K562 (cell line): ENCODE measurements at regions not wholly inside any gene's neighbourhood (a gene's known extent, or its start where the extent isn't known, plus 50 kb on each side); places are given as distances from the start of the nearest gene placed in this dataset.

Experiments used
- ATAC-seq: fragments of 200-7000 bp; cut with Tn5 transposase; 3 replicates; pipeline ENCODE4 v1.9.1; 2020; ENCODE audit warnings: moderate library complexity
- BruUV-seq: library from RNA; stranded (reverse); fragments of 400-500 nt; replicated peaks from 2 replicates; lab custom pipeline; 2021; lab: Mats Ljungman, UMichigan
- CTCF ChIA-PET: fragments of 300-600 bp; formaldehyde crosslinking; extraction: SDS; loops from one replicate; lab custom pipeline; 2021; ENCODE audit warnings: low intra/inter-chr PET ratio; lab: Yijun Ruan, JAX
- POLR2A ChIA-PET: fragments of 300-600, 350-650 bp; sonication (Branson Sonifier 250); formaldehyde crosslinking; extraction: SDS; loops from one replicate; lab custom pipeline; 2021; ENCODE audit warnings: antibody characterized with exemption, inconsistent platforms; lab: Yijun Ruan, JAX
- DNase-seq, 4 experiments: peaks; one replicate each; pipeline versions ENCODE4 v3.0.0 to v3.0.0-alpha.2; 2011 to 2018; ENCODE audit warnings: low spot score in 3 of 4, mixed read lengths in 3 of 4; ENCODE audit errors: extremely low read depth in 1 of 4
- FAIRE-seq: peaks from 2 replicates; lab custom pipeline; 2011; peaks lifted over from hg19 to GRCh38; lab: Jason Lieb, UNC
- H2AFZ ChIP-seq: 2 replicates; pipeline ENCODE4 v1.6.0; 2011; ENCODE audit warnings: low read depth, low read length, control low read depth, inconsistent platforms
- H3K27ac ChIP-seq: fragments of 200-600 bp; 3 replicates; pipeline ENCODE4 v1.8.0; 2011; ENCODE audit warnings: low read depth, mild to moderate bottlenecking, control low read depth, inconsistent platforms, low read length, moderate library complexity, mixed read lengths; ENCODE audit errors: extremely low read depth
- H3K27me3 ChIP-seq, 2 experiments: fragments of 300-600 bp in 1 of 2; 2 replicates in 1 of 2; 3 replicates in 1 of 2; pipeline versions ENCODE4 v1.6.0 to v1.8.0; 2011; ENCODE audit warnings: inconsistent platforms in 2 of 2, low read length in 2 of 2, mild to moderate bottlenecking in 1 of 2, mixed read lengths in 1 of 2, moderate library complexity in 1 of 2; ENCODE audit not compliant: control insufficient read depth in 2 of 2, insufficient read depth in 2 of 2
- H3K36me3 ChIP-seq: fragments of 300-600 bp; 3 replicates; pipeline ENCODE4 v1.8.0; 2011; ENCODE audit warnings: mild to moderate bottlenecking, low read length, inconsistent platforms; ENCODE audit not compliant: control insufficient read depth, insufficient read depth
- H3K4me1 ChIP-seq, 2 experiments: fragments of 200-600 bp in 1 of 2; replicated peaks in 1 of 2; 2 replicates in 1 of 2; 3 replicates in 1 of 2; pipeline versions ENCODE4 v1.5.1 to v1.8.0; 2011; ENCODE audit warnings: inconsistent platforms in 2 of 2, low read length in 2 of 2, mild to moderate bottlenecking in 1 of 2, mixed read lengths in 1 of 2, moderate library complexity in 1 of 2; ENCODE audit not compliant: control insufficient read depth in 2 of 2, insufficient read depth in 2 of 2
- H3K4me2 ChIP-seq: 2 replicates; pipeline ENCODE4 v1.6.1; 2011; ENCODE audit warnings: low read length, control low read depth, inconsistent platforms, mixed read lengths; ENCODE audit not compliant: insufficient read depth
- H3K4me3 ChIP-seq: fragments of 200-600 bp; sonication (generic), shearing (Covaris generic); 2 replicates; pipeline ENCODE4 v1.5.1; 2016; ENCODE audit warnings: control low read depth, inconsistent platforms
- H3K79me2 ChIP-seq: fragments of 200-600 bp; 3 replicates; pipeline ENCODE4 v1.8.0; 2011; ENCODE audit warnings: low read length, inconsistent platforms; ENCODE audit not compliant: control insufficient read depth, insufficient read depth
- H3K9ac ChIP-seq, 2 experiments: 2 replicates each; pipeline versions ENCODE4 v1.6.0 to v1.6.1; 2011; ENCODE audit warnings: low read depth in 2 of 2, low read length in 2 of 2, control low read depth in 1 of 2, inconsistent platforms in 1 of 2, mild to moderate bottlenecking in 1 of 2, mixed read lengths in 1 of 2; ENCODE audit not compliant: insufficient read depth in 1 of 2
- H3K9me1 ChIP-seq: one replicate; pipeline ENCODE4 v1.6.0; 2011; ENCODE audit warnings: inconsistent platforms, mild to moderate bottlenecking, low read length, moderate library complexity; ENCODE audit not compliant: control insufficient read depth, insufficient read depth
- H3K9me3 ChIP-seq: replicated peaks from 2 replicates; pipeline ENCODE4 v1.5.1; 2011; ENCODE audit warnings: low read depth, low read length, inconsistent platforms; ENCODE audit not compliant: control insufficient read depth, insufficient read depth
- H4K20me1 ChIP-seq: replicated peaks from 2 replicates; pipeline ENCODE4 v1.6.1; 2011; ENCODE audit warnings: low read length, inconsistent platforms, mixed read lengths; ENCODE audit not compliant: control insufficient read depth, insufficient read depth
- ATF2 ChIP-seq: sonication (generic); formaldehyde crosslinking; IDR thresholded peaks from 2 replicates; pipeline ENCODE4 v1.8.1; 2022; ENCODE audit warnings: missing genetic modification reagents
- GATA2 ChIP-seq: sonication (generic); formaldehyde crosslinking; IDR thresholded peaks from 2 replicates; pipeline ENCODE4 v1.4.0; 2020; ENCODE audit warnings: mild to moderate bottlenecking, missing genetic modification reagents
- MAFF ChIP-seq: IDR thresholded peaks from 2 replicates; pipeline ENCODE4 v1.6.1; 2012; ENCODE audit warnings: low read length, improper control_type of control experiment
- MAFK ChIP-seq: IDR thresholded peaks from 2 replicates; pipeline ENCODE4 v1.6.1; 2011; ENCODE audit warnings: low read length, improper control_type of control experiment
- NCOA2 ChIP-seq, 2 experiments: fragments of 450-650 bp; IDR thresholded peaks; 2 replicates each; pipeline ENCODE4 v1.6.1; 2018; ENCODE audit warnings: mild to moderate bottlenecking in 2 of 2, moderate library complexity in 1 of 2; ENCODE audit not compliant: partially characterized antibody in 2 of 2
- OTX1 ChIP-seq: fragments of 450-650 bp; formaldehyde crosslinking; IDR thresholded peaks from 2 replicates; pipeline ENCODE4 v1.4.0; 2022; ENCODE audit warnings: mild to moderate bottlenecking
- SAFB2 ChIP-seq: fragments of 200-400 bp; formaldehyde crosslinking; IDR thresholded peaks from 2 replicates; pipeline ENCODE4 v1.6.1; 2018; ENCODE audit warnings: borderline replicate concordance, low read length, low read depth, moderate library complexity; ENCODE audit not compliant: severe bottlenecking
- SRSF9 ChIP-seq: fragments of 200-400 bp; formaldehyde crosslinking; IDR thresholded peaks from 2 replicates; pipeline ENCODE4 v1.6.1; 2017; ENCODE audit warnings: low read depth, low read length, borderline replicate concordance
- ZBED1 ChIP-seq: IDR thresholded peaks from 2 replicates; pipeline ENCODE4 v1.6.1; 2014
- ZFP1 ChIP-seq: fragments of 450-650 bp; formaldehyde crosslinking; IDR thresholded peaks from 2 replicates; pipeline ENCODE4 v1.4.0; 2020; ENCODE audit warnings: mild to moderate bottlenecking, mixed read lengths
- ZNF717 ChIP-seq: fragments of 250-450 bp; sonication (Bioruptor Pico); IDR thresholded peaks from 2 replicates; pipeline ENCODE4 v1.5.0; 2021
- WGBS: fragments of 100-300 bp; shearing (Covaris generic); methylation state at CpG from one replicate; pipeline ENCODE4 v1.1.6; 2016; ENCODE audit warnings: low coverage, mixed read lengths; ENCODE audit not compliant: insufficient coverage; ENCODE audit errors: missing lambda C conversion rate; 5-methylcytosine and 5-hydroxymethylcytosine counted together
- in situ Hi-C: fragments of 300-500 bp; cut with MboI; formaldehyde crosslinking; loops from 4 replicates; pipeline ENCODE4 v1.15.0; 2018; ENCODE audit warnings: inconsistent platforms, mixed read lengths
- intact Hi-C: fragments of 100-400 bp; cut with micrococcal nuclease; formaldehyde crosslinking; loops from 2 replicates; pipeline ENCODE4 v1.14.2; 2022
- TF ChIP-seq, protein P1 (sequence below): fragments of 450-650 bp; IDR thresholded peaks from 2 replicates; pipeline ENCODE4 v1.6.1; 2016; ENCODE audit warnings: missing biosample characterization, missing genetic modification characterization
- TF ChIP-seq, protein P2 (sequence below): fragments of 250-450 bp; sonication (Bioruptor Pico); IDR thresholded peaks from 2 replicates; pipeline ENCODE4 v1.5.0; 2021

GRCh38 chr20:56839222-56839621, 210.1 kb downstream of the TFAP2C start:
- ChIA-PET CTCF (no interaction called here), POLR2A (no interaction called here)
- Histone ChIP-seq H3K79me2 (no peaks in the 10 kb centered on the region), H3K9me1 (no peaks in the 10 kb centered on the region), H3K4me1 (no peaks in the 10 kb centered on the region), H3K36me3 (no peaks in the 10 kb centered on the region), H3K4me3 (no peak overlapping the region), H4K20me1 (no peaks in the 10 kb centered on the region), H3K9me3 (no peaks in the 10 kb centered on the region), H3K27me3 (no peaks in the 10 kb centered on the region; a peak in 1 of 5 replicates), H3K4me2 (no peak overlapping the region), H3K27ac (no peak overlapping the region), H2AFZ (no peak overlapping the region), H3K9ac (no peak overlapping the region)
- WGBS = 6% methylated on average over 2 of the region's 2 CpGs
- no peak for ATAC-seq
- BruUV-seq = no TSS peak
- DNase-seq = no peak
- intact Hi-C loops = no loop called here
- no peak for FAIRE-seq
- TF ChIP-seq MAFK (no peak), ATF2 (no peak), OTX1 (CRISPR knock-in tag) (0 out of 2 replicates have a peak, but pooled peaks have one; percentile 41), SRSF9 (no peak)
- in situ Hi-C loops = no loop called here

DNA sequence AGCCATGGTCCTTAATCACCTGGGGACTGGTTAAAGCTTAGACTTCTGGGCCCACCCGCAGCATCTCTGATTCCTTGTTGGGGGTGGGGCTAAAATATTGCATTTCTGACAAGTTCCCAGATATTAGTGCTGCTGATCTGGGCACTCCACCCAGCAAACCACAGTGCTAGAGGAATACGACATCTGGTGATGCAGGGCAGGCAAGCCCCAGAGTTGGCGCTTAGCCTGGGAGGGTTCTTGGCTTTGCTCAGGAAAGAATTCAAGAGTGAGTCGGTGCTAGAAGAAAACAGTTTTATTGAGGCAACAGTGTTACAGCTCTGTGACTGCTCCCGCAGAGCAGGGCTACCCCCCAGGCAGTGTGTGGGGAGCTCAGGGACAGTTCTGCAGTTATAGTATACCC, 210.7 kb downstream of the TFAP2C start:
- POLR2A ChIA-PET = no interaction called here
- FAIRE-seq (no peak), ATAC-seq (no peak), DNase-seq (no peak)
- no peaks in the 10 kb centered on the region for H3K79me2 ChIP-seq
- CTCF ChIA-PET = no interaction called here
- H3K9ac ChIP-seq = no peak overlapping the region
- no peaks in the 10 kb centered on the region for H3K9me1 ChIP-seq
- no TSS peak for BruUV-seq
- no peak overlapping the region for H2AFZ ChIP-seq
- in situ Hi-C loops = no loop called here
- H3K36me3 ChIP-seq = no peaks in the 10 kb centered on the region
- no peaks in the 10 kb centered on the region for H3K27me3 ChIP-seq
- no peak overlapping the region for H3K4me3 ChIP-seq
- H3K27ac ChIP-seq = no peak overlapping the region
- WGBS = 0% methylated on average over 5 of the region's 5 CpGs
- no peaks in the 10 kb centered on the region for H3K9me3 ChIP-seq
- H3K4me1 ChIP-seq = no peaks in the 10 kb centered on the region
- no peaks in the 10 kb centered on the region for H4K20me1 ChIP-seq
- no peak overlapping the region for H3K4me2 ChIP-seq
- intact Hi-C loops = no loop called here
- TF ChIP-seq ZBED1 (no peak), SAFB2 (no peak), ZFP1 (CRISPR knock-in tag) (no peak), NCOA2 (IDR thresholded peaks at IDR 0.05; ENCODE audit: partially characterized antibody in 2 of 2) (no peak), ZNF717 (CRISPR knock-in tag) (no peak), MAFF (no peak), GATA2 (CRISPR knock-in tag) (no peak)
- TF ChIP-seq, protein P1, sequence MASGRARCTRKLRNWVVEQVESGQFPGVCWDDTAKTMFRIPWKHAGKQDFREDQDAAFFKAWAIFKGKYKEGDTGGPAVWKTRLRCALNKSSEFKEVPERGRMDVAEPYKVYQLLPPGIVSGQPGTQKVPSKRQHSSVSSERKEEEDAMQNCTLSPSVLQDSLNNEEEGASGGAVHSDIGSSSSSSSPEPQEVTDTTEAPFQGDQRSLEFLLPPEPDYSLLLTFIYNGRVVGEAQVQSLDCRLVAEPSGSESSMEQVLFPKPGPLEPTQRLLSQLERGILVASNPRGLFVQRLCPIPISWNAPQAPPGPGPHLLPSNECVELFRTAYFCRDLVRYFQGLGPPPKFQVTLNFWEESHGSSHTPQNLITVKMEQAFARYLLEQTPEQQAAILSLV (tag) = no peak
- TF ChIP-seq, protein P2, sequence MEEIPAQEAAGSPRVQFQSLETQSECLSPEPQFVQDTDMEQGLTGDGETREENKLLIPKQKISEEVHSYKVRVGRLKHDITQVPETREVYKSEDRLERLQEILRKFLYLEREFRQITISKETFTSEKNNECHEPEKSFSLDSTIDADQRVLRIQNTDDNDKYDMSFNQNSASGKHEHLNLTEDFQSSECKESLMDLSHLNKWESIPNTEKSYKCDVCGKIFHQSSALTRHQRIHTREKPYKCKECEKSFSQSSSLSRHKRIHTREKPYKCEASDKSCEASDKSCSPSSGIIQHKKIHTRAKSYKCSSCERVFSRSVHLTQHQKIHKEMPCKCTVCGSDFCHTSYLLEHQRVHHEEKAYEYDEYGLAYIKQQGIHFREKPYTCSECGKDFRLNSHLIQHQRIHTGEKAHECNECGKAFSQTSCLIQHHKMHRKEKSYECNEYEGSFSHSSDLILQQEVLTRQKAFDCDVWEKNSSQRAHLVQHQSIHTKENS (CRISPR knock-in tag) = no peak
